ENCODE measurements at regions not wholly inside any gene's neighbourhood (a gene's known extent, or its start where the extent isn't known, plus 50 kb on each side); places are given as distances from the start of the nearest gene placed in this dataset.
"Not testable (repeated sequence)": the region's sequence is repeated elsewhere in the genome, so short reads cannot be mapped to it uniquely, and the experiment has no call there.

DNA sequence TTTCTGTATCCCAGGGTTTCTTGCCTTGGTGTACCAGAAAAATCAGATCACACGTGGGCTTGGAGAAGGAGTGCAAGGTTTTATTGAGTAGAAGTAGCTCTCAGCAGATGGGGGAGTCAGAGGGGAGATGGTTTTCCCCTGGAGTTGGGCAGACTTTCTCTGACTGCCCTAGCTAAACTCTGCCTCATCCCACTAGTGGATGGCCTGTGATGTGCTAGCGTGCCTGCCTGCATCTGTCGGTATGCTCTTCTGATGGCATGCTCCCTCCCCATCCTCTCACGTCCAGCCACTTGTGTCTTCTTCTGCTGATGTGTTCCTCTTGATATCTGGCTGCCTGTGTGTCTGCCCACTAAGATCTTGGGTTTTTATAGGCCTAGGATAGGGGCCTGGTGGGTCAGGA, 616.1 kb upstream of the RGMB start:
- DNase-seq: no peak

DNA sequence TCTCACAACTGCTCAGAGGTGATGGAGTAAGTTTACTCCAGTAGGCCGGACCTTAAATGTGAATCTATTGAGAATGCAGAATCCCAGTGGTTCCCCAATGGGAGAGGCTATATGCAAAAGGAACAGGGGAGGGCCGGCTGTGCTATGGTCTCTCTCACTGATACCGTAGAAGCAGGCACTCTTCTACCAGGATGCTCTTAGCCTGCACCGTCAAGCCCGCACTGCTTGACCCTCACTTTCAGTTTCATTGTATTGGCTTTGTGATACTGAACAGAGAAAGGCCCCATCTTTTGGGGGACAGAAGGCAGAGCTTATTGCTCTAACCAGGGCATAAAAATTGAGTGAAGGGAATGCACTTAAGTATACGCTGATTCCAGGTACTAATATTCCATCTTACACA, 615.0 kb upstream of the RGMB start:
- no peak for DNase-seq

GRCh38 chr5:98163796-98164493, 609.5 kb upstream of the RGMB start:
- DNase-seq: no peak

GRCh38 chr5:98168871-98169270, 604.6 kb upstream of the RGMB start:
- DNase-seq: no peak

GRCh38 chr5:98170994-98171393, 602.5 kb upstream of the RGMB start:
- no peak for DNase-seq

DNA sequence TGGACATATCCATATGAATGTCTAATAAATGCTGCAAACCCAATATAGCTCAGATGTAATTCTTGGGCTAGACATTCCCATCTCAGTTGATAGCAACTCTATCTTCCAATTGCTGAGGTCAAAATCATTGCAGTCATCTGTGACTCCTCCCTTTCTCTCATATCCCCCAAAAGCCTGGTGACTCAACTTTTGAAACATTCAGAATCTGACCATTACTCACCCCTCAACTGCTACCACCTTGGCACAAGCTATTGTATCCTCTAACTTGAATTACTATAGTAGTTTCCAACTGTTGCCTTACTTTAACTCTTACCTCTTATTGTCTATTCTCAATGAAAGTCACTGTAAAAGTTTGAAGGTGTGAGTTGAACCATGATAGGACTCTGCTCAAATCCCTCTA, 600.1 kb upstream of the RGMB start:
- DNase-seq: no peak

DNA sequence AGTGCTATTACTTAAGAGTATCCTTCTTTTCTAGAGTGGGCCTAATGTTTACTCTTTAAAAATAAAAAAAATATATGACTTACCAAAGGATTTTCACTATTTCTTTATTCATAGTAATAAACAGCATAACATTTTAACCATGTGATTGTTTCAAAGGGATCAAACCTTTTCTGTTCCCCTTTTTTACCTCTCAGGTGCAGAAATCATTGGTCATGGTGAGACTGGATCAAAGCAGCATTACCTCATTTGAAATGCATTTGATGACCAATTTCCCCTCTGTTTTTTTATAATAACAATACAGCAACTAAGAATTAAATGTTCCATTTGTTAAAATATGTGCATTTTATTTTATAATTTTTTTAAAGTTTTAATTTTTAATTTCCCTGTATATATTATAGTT, 598.0 kb upstream of the RGMB start:
- DNase-seq: no peak

DNA sequence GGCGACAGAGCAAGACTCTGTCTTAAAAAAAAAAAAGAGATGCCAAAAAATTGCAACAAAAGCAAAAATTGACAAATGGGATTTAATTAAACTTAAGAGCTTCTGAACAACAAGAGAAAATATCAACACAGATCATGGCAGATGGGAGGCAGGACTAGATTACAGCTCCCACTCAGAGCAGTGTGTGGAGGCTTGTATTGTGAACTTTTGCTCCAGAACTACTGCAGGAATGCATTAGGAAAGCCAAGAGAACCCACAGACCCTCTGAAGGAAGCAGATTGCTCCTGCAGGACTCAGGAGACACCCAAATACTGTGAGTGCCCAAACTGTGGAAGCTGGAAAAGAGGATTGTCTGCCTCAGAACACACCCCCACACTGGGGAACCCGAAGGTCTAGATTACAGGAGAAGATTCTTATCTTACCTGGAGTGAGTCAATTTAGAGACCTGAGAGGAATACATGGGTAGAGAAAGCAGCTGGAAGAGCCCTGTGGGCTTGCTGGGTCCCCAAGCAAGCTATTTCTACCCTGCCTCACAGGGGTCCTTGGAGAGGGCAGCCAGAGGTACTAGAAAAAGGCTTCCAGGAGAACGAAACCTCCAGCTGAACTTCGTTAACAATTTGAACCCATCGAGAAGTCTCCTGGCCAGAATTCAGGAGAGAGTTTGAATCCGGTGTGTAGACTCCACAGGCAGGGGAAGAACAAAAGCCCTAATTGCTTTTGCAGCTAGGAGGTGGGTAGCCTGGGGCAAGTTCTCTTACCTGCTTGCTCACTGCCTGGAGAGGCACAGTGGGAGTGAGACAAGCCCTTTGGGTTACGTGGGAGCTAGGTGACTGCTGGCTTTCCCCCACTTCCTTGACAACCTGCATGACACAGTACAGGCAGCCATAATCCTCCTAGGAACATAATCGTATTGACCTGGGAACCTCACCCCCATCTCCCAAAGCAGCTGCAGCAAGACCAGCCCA, 593.4 kb upstream of the RGMB start:
- DNase-seq: no peak

DNA sequence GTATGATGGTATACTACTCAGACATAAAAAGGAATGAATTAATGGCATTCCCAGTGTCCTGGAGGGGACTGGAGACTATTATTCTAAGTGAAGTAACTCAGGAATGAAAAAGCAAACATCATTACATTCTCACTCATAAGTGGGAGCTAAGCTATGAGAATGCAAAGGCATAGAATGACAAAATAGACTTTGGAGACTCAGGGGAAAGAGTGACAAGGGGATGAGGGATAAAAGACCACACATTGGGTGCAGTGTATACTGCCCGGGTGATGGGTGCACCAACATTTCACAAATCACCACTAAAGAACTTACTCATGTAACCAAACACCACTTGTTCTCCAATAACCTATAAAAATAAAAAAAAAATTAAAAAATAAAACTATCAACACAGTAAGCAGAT, 587.3 kb upstream of the RGMB start:
- DNase-seq: no peak

- no peak for DNase-seq
Observed at GRCh38 chr5:98187945-98188344, 585.5 kb upstream of the RGMB start.

GRCh38 chr5:98190344-98190743, 583.1 kb upstream of the RGMB start:
- not testable (repeated sequence) for DNase-seq

DNA sequence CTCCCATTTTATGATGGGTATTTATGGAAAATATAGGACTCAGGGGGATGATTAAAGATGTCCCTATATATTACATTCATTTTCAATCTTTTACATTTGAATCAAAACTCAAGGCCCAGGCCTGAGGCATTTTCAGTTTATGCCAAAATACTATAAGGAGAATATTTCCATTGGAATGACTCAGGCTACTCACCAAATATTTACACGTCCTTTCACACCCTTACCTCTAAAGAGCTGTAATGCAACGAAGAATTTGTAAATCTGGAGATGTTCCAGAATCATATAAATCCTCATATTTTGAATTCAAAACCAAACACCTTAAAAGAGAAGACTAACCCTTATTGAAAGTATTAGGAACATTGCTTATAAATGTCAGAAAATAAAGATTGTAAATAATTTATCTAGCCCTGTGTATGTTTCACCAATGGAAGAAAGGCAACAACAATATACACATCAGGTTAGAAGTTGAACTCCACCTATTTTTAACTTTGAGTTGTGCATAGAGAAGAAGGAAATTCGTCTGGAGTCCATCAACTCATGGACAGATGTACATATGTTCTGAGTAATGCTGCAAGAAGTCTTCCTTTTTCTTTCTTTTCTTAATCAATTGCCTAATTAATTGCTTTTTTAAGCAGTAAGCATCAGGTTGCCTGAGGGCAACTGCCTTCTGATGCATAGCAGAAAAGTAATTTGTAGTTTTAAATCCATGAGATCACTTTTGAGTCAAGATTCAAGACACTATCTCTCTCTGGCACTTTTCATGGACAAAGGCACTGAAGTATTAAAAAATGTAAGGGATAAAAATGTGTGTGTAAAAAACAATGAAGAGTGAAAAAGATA, 579.3 kb upstream of the RGMB start:
- no peak for DNase-seq

DNA sequence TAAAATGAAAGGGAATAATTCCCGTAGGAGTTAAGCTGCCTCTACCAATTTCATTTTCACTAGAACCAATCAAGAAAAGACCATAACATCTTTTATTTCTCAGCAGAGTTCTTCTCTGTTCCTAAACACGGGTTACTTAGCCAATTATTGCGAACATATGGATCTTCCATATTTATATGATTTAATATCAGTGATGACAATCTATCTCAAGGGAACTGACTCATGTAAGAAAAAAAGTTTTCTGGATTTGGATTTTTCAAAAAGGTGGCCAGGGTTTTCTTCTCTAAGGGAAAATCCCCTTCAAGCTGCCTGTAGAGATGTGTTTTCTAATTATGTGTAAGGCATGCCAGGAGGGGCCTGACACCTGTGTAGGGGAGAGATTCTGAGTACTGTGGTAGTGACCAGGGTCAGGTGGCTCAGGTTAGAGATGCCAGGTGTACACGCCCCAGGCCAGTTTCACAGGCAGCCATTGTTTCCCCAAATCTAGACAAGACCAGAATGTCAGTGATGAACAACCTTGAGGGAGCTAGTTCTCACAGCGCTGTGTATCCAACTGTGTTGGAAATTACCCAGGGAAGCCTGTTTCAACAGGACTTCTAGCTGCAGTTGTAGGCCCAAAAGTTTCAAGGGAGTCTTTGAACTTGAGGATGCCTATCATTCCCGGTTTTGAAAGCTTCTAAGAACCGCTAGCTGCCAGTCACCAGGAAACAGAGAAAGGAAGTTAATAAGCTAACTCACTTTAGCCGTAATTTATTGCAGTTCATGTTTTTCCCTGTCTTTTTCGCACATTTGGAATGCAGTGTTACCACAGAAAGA, 572.5 kb upstream of the RGMB start:
- DNase-seq: no peak

DNA sequence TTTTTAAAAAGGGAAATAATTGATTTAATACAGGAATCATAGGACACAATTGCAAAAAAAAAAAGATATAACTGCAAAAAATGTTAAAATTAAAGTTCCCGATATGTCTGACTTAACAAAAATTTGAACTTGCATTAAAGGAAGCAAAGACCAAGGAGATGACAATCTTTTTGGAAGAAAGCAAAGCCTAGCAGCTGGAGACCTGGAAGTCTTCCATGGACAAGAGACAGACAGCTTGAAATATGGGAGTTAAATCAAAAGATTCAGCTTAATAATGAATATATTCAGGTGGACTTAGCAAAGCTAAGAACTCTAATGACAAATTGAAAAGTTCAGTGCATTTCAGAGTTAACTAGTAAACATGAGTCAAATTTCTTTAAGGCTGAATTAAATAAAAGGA, 568.7 kb upstream of the RGMB start:
- DNase-seq: no peak

DNA sequence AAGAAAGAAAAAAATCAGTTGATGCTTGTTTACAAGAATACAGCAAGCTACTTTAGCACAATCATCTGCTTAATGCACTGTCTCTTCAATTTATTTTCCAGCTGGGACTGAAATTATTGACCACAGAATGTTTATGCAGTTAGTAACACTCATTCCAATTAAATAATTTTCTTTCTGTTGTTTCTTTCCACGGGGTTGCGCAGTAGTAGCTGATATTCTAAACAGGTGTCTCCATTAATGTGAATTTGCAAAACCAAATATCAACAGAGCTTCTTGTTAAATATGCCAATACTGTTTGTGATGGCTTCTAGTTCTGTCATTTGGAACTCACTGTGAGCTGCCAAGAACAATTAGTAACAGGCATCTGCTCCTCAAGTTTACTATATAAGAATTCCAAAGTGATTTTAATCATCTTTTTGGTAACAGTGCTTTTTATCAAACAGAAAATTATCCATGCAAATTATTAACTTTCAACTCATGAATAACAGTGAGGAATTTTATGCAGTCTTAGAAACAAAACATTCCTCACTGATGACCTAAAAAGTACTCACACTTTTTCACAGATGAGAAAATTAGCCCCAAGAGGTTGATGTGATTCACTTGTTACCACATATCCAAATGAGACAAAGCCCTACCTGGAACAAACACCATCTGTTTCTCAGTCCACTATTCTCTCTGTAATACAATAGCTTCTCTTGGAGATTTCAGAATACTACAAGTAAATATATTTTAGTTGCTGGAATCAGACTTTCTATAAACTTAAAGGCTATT, 567.6 kb upstream of the RGMB start:
- no peak for DNase-seq

DNA sequence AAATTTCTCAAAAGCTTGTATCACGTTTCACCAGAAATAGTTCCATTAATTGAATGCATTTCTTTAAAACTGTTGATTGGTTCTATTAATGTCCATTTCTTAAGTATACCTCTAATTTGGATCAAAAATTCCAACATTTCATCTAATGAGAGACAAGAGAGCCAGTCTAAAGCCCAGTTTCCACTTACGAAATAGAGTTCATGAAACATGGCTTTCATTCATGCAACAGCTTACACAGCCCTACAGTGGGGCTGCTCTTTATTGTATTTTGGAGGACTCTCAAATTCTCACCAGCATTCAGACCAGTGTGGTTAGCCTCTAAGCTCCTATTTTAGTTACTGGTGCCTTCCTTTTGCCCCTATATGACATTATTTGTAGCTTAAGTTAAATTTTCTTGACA, 566.9 kb upstream of the RGMB start:
- no peak for DNase-seq

- no peak for DNase-seq
Observed at GRCh38 chr5:98209418-98209817, 564.0 kb upstream of the RGMB start.

- DNase-seq: no peak
Observed at GRCh38 chr5:98214240-98215051, 559.0 kb upstream of the RGMB start.

DNA sequence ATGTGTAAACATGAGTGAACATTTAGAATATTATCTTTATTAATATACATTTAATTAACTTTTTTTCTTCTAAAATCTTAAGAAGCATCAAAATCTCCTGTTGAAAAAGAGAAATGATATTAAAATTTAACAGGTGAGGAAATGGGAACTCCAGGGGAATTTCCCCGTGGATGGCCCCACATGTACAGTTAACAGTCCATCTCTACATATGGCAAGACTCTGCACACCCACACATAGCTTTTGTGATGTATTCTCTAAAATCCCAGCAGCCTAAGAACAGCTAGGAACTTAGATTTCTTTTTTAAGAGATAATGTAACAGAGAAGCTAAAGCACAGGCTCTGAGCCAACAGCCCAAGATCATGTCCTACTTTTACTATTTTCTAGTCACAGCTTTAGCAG, 556.3 kb upstream of the RGMB start:
- no peak for DNase-seq

GRCh38 chr5:98218838-98219237, 554.6 kb upstream of the RGMB start:
- DNase-seq: no peak

DNA sequence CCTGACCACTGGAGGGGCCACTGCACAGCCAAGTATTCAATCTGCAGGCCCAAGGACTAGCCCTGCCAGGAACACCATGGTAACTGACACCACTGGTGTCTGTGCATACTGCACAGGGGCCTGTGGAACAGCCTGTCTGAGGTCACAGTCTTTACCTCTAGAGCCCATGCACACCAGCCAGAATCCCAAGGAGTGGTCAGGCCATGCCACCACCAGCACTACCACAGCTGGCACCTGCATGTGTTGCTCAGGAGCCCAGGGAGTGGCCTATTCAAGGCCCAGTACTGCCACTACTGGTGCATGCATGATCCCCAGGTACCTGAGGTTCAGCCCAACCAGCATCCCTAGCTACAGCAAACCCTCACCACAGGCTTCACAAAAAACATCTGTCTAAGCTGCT, 546.0 kb upstream of the RGMB start:
- DNase-seq: no peak
